HG03565 (cell line): ENCODE measurements at regions not wholly inside any gene's neighbourhood (a gene's known extent, or its start where the extent isn't known, plus 50 kb on each side); places are given as distances from the start of the nearest gene placed in this dataset.

ENCODE experiments used
- ATAC-seq: cut with Tn5 transposase; IDR thresholded peaks from one replicate; pipeline ENCODE4 v1.9.1; 2021; ENCODE audit warnings: mild to moderate bottlenecking, moderate library complexity; ENCODE audit not compliant: unreplicated experiment

- ATAC-seq: no peak
These were observed 68.6 kb upstream of the FOXA2 start for GRCh38 chr20:22652681-22653588.

GRCh38 chr20:22653658-22654642, 69.6 kb upstream of the FOXA2 start:
- ATAC-seq: no peak

GRCh38 chr20:22663528-22664025, 79.2 kb upstream of the FOXA2 start:
- no peak for ATAC-seq

DNA sequence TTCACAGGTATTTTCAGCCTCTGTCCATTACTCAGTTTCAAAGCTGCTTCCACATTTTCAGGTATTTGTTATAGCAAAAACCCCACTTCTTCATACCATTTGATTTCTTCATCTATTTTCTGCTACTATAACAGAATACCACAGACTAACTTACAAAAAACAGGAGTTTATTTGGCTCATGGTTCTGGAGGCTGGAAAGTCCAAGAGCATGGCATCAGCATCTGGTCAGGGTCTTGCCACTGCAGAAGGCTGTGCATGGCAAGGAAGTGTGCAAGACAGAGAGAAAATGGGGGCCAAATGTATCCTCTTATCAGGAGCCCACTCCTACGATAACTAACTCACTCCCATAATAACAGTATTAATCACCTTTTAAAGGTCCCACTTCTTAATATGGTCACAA, 82.8 kb upstream of the FOXA2 start:
- no peak for ATAC-seq

- ATAC-seq: no peak
These were observed 87.8 kb upstream of the FOXA2 start for GRCh38 chr20:22672191-22672590.

DNA sequence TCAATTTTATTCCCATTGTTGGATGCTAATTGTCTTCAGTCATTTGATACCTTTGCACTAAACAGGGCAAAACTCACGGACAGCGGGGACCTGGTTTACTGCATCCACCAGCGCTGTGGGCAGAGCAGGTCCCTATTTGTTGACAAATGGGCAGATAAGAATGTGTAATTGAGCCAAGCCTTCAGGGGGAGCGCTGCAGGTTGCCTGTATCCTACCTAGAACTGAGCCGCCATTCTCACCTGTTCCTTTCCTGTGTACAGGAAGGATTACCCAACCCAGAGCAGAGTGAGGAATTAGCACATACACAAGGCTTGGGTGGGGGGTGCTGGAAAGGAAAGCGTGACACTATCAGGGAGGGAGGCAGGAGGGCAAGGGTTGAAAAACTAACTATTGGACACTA, 89.1 kb upstream of the FOXA2 start:
- no peak for ATAC-seq

DNA sequence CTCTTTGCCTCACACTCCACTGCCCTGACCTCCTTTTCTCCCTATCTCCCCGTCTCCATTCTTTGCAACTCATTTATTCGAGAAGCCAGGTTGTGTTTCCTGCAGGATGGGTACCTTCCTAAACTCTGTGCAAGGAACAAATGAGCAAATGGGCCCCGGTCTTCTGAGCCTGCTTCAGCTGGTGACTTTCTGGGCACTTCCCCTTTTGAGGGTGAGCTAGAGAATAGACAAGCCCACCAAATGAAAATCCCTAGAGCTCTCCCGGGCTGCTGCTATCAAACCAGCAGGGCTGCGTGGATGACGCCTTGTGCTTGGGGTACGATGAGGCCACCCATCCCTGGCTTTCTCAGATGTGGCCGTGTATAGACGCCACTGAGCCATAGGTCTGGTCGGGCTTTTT, 91.0 kb upstream of the FOXA2 start:
- ATAC-seq: no peak

DNA sequence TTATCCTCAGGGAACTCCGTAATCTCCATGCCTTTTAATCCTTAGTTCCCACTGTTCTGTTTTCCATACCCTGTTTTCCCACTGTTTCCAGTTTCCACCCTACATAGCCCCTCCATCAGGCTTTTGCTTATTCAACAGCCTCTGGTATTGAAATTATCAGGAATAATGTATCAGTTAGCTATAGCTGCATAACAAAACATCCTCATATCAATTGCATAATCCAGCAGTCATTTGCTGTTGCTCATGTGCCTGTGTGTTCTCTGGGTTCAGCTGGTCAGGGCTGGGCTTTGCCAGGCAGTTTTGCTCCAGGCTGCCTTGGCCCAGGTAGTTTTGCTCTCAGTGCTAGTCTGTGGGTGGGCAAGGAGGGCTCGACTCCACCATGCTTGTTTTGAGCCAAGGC, 94.3 kb upstream of the FOXA2 start:
- no peak for ATAC-seq

DNA sequence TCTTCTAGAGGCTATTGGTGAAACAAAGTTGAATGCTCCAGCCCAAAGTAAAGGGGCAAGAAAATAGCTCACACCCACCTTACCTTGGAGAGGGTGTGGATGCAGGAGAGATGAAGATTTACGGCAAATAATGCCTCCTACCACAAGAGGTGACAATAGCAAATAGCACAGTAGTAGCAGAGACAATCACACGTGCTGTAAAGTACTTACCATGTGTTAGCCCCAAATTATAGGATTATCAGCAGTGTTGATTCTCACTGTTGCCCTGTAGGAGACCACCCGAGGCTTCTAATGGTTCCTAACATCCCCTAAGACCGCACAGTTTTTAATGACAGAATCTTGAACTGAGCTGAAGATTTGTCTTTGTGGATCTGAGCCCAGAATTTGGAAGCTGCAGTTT, 94.8 kb upstream of the FOXA2 start:
- ATAC-seq: no peak

- ATAC-seq: no peak
These were observed 95.8 kb upstream of the FOXA2 start for GRCh38 chr20:22680031-22680740.

GRCh38 chr20:22681591-22682248, 97.3 kb upstream of the FOXA2 start:
- ATAC-seq: no peak

- no peak for ATAC-seq
These were observed 98.0 kb upstream of the FOXA2 start for GRCh38 chr20:22682381-22682780.

DNA sequence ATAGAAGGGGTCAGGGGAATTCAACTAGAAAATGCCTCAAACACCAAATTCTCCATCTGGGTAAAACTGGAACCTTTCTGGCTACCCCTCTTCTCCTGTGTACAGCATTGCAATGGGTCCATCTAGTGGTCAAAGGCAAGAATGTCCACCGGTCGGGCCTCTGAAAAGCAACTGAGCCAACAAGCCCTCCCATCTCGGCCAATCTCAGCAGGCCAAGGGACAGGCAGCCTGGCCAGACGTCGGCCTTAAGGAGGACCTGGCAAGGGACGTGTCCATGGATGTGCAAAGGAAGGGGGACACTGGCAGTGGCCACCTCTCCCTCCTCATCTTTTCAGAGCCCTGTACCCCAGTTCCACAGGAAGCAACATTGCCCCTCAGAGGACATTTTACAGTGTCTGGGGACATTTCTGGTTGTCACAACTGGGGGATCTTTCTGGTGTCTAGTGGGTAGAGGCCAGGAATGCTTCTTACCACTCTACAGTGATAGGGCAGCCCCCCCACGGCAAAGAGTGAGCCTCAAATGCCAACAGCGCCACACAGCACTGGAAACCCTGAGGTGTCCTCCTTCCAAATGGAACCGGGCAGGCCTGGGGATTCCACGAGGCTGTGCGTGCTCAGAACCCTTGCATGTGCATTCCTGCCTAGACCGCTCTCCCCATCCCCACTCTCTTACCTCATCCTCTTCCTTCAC, 99.8 kb upstream of the FOXA2 start:
- ATAC-seq: peak; percentile 56

DNA sequence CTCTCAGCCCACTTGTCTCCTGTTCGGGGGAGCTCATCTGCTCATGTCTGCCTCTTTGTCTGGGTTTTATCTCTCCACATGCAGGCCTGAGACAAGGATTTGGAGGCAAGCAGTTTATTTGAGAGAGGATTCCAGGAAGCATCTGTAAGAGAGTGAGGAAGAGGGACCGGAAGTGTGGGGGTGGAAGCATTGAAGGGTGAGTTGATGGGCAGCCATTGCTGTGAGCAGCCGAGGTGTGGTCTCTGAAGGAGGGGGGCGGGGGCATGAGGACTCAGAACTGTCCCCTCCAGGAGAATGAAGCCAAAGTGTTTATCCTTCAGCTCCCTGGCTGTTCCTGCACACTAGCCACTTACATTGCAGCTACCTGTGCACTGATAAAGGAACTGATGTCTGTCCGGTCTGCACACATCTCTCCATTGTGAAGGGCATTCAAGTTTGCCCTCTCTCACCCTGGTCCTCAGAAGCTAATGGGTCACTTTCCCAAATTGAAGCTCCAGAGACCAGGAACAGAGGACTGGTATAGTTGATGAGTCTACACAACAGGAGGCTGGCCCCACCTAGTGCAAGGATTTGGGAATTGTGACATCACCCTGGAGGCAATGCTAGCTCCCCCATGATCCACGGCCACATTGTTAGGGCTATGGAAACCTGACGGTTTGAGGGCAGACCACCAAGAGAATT, 100.5 kb upstream of the FOXA2 start:
- ATAC-seq: no peak

DNA sequence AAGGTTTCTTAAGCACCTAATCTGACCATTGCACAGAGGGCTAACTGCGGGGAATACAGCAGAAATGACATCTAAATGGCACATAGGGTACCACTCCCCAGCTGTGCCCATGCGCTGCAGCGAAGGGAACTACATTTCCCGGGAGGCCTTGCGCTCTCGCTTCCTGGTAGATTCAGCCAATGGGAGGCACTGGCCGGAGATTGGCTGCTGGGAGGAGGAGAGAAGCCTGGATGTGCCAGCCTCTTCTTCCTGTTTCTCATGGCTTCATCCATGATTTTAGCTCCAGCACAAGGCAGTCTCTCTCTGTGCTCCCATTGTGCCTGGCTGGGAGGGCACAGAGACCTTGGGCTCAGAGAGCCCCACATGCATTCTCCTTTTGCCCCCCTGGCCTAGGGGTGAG, 101.7 kb upstream of the FOXA2 start:
- peak; percentile 73 for ATAC-seq

GRCh38 chr20:22687676-22688349, 103.4 kb upstream of the FOXA2 start:
- no peak for ATAC-seq

DNA sequence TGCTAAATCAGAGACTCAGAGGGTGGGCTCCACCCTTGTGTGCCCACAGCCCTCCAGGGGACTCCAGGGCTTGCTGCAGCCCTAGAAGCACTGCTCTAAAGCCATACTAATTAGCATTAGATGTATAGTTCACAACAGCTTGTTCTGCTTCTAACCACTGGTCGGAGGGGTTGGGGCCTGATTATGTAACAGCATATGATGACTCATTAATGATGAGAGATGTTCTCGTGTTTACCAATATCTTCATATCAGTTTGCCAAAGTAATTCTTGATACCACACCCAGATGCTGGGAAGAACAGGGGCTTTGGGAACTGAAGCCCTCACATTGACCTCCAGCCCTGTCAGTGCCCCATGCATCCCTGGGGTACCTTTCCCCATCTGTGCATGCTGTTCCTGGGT, 104.1 kb upstream of the FOXA2 start:
- no peak for ATAC-seq

DNA sequence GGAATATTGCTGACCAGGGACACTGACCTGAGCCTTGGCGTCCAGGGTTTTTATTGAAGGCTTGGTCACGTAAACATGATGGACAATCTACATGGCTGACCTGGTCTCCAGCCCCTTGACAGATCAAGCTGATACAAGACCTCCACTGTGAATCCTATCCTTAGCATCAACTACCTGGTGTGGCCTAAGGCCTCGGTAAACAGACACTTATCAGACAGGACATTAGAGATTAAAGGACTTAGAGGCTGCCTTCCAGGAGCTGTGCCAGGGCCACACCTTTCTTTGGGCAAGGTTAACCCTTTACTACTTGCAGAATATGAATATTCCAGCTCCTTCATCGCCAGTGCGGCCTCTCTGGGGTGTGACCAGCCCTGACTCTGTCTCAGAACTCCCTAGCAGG, 104.9 kb upstream of the FOXA2 start:
- ATAC-seq: no peak

DNA sequence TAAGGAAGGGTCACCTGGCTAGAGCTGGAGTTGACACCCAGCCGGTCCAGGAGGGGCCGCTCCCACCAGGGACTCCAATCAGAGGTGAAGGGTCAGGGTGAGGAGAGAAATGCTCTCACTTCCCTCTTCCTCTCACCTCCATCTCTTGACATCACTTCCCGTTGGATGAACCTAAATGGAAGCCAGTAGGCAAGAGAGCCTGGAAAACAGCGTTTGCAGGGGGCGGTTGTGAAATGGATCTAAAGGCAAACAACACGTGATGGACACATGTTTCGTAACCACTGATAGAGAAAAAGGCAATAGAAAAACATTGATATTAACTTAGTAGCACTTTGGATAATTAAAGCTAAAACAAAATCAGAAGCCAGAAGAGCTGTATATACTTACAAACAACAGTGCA, 105.6 kb upstream of the FOXA2 start:
- ATAC-seq: no peak
